ENCODE measurements at regions not wholly inside any gene's neighbourhood (a gene's known extent, or its start where the extent isn't known, plus 50 kb on each side); places are given as distances from the start of the nearest gene placed in this dataset.

DNA sequence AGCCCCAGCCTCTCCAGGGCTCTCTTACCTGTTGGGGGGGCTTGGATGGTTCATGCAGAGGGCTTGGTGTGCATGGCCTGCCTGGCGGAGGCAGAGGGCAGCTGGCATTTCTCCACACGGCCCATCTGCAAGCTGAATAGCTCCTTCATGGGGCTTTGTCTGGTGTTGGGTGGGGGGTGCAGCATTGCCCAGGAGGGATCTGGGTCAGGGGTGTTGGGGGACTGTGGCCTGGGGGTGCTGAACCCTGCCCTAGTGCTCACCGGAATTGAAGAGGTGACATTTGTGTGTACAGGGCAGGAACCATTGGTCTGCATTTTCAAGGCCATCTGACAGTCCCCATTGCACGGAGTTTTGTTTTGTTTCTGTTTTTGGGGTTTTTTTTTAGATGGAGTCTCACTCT is 58.8 kb upstream of the HAAO start:
- no peak for TF ChIP-seq JUND (IDR thresholded peaks at IDR 0.05)
- TF ChIP-seq GABPA (IDR thresholded peaks at IDR 0.05 in 1 of 2, conservative IDR thresholded peaks at IDR 0.05 in 1 of 2) = no peak

Data from liver (tissue), 2 donors.